ENCODE measurements at regions not wholly inside any gene's neighbourhood (a gene's known extent, or its start where the extent isn't known, plus 50 kb on each side); places are given as distances from the start of the nearest gene placed in this dataset.

GRCh38 chr2:7424481-7424880 lies 507.3 kb downstream of the RNF144A start:
- Mint-ChIP-seq H3K4me1 (ENCODE audit: low read depth) (peaks cover 25% of the 10 kb centered on the region), H3K9me3 (no peaks in the 10 kb centered on the region), H3K27ac (no peak overlapping the region), H3K4me3 (no peak overlapping the region), H3K27me3 (ENCODE audit: insufficient read depth) (peaks cover 9% of the 10 kb centered on the region), H3K36me3 (ENCODE audit: low read depth) (peaks cover 6% of the 10 kb centered on the region)
- no peak for DNase-seq (ENCODE audit: low spot score)
- intact Hi-C loops (cut with micrococcal nuclease): no loop called here

DNA sequence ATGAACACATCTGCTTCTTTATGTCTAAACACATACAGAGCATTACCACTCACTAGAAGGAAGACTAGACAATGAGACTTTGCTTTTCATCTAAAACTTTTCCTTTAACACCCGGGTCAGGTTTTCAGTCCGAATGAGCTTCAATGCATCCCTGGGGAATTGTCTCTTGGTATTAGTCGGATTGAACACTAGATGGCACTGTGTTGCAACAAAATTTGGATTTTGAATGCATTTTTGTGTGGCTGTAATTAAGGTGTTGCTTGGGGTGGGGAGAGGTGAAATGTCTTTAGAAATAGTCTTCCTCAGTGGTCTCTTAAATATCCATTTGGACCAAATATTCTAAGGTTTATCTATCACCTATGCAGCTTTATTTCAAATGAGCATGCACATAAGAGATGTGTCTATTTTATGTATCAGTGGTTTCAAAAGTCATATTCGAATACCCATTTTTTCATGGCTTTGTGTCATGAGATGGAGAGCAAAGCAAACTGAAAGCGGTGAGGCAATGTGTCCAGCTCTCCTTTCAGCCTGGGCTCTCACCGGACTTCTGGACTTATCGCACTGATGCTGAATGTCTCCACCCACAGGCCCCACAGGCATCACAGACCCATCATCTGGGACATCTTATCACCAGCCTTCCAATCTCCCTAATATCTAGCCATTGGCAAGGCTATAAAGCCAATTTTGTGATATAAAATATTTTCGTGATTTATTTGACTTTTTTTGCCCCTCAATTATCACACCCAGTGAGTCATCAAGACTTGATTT lies 510.3 kb downstream of the RNF144A start:
- peak overlapping the region; percentile 69 for H3K27ac Mint-ChIP-seq
- peak overlapping the region; percentile 2 for H3K4me3 Mint-ChIP-seq
- intact Hi-C loops (cut with micrococcal nuclease): loop anchor here (1.0 to 5.0 kb wide), 11 partner anchors 140 to 1335 kb away; no protein-coding TSS in a partner anchor
- peaks cover 9% of the 10 kb centered on the region for H3K36me3 Mint-ChIP-seq (ENCODE audit: low read depth)
- peak; percentile 36 for DNase-seq (ENCODE audit: low spot score)
- peaks cover 48% of the 10 kb centered on the region for H3K4me1 Mint-ChIP-seq (ENCODE audit: low read depth)
- H3K9me3 Mint-ChIP-seq: peaks cover 4% of the 10 kb centered on the region
- peaks cover 3% of the 10 kb centered on the region for H3K27me3 Mint-ChIP-seq (ENCODE audit: insufficient read depth)

GRCh38 chr2:7428454-7429204 lies 511.4 kb downstream of the RNF144A start:
- no peak for DNase-seq (ENCODE audit: low spot score)
- Mint-ChIP-seq H3K27ac (peak overlapping the region; percentile 87), H3K36me3 (ENCODE audit: low read depth) (peaks cover 14% of the 10 kb centered on the region), H3K4me3 (peak overlapping the region; percentile 46), H3K9me3 (peaks cover 14% of the 10 kb centered on the region), H3K27me3 (ENCODE audit: insufficient read depth) (peaks cover 3% of the 10 kb centered on the region), H3K4me1 (ENCODE audit: low read depth) (peaks cover 51% of the 10 kb centered on the region)
- intact Hi-C loops (cut with micrococcal nuclease): loop anchor here (1.0 to 5.0 kb wide), 3 partner anchors 9 to 1334 kb away; no protein-coding TSS in a partner anchor

DNA sequence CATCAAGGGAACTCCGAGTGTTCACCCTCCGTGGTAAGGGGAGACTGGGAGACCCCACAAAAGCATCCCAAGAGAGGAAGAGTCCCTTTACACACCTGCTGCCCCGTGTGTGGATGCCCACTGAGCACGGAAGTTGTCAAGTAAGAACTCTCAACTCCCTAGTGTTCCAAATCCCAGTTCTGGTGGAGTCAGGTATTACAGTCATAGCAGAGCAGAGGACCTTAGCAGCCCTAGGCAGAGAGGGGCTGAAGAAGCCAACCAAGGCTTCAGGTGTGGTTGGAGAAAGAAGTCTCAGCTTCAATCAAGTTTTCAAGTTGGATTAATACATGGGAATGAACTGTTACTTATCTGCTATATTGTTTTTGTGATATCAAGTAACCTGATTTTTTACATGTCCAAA lies 512.5 kb downstream of the RNF144A start:
- Mint-ChIP-seq H3K4me1 (ENCODE audit: low read depth) (peaks cover 57% of the 10 kb centered on the region), H3K9me3 (peaks cover 23% of the 10 kb centered on the region), H3K36me3 (ENCODE audit: low read depth) (peaks cover 23% of the 10 kb centered on the region), H3K27me3 (ENCODE audit: insufficient read depth) (peaks cover 3% of the 10 kb centered on the region), H3K4me3 (peak overlapping the region; percentile 75), H3K27ac (peak overlapping the region; percentile 97)
- DNase-seq (ENCODE audit: low spot score): no peak
- intact Hi-C loops (cut with micrococcal nuclease): loop anchor here (1.0 to 5.0 kb wide), 5 partner anchors 8 to 1333 kb away; no protein-coding TSS in a partner anchor

GRCh38 chr2:7430421-7430868 lies 513.2 kb downstream of the RNF144A start:
- Mint-ChIP-seq H3K4me1 (ENCODE audit: low read depth) (peaks cover 64% of the 10 kb centered on the region), H3K4me3 (peak overlapping the region; percentile 75), H3K27me3 (ENCODE audit: insufficient read depth) (no peaks in the 10 kb centered on the region), H3K9me3 (peaks cover 24% of the 10 kb centered on the region), H3K27ac (peak overlapping the region; percentile 97), H3K36me3 (ENCODE audit: low read depth) (peaks cover 29% of the 10 kb centered on the region)
- no peak for DNase-seq (ENCODE audit: low spot score)
- intact Hi-C loops (cut with micrococcal nuclease): loop anchor here (2.0 kb wide), 2 partner anchors 86 to 396 kb away; no protein-coding TSS in a partner anchor

DNA sequence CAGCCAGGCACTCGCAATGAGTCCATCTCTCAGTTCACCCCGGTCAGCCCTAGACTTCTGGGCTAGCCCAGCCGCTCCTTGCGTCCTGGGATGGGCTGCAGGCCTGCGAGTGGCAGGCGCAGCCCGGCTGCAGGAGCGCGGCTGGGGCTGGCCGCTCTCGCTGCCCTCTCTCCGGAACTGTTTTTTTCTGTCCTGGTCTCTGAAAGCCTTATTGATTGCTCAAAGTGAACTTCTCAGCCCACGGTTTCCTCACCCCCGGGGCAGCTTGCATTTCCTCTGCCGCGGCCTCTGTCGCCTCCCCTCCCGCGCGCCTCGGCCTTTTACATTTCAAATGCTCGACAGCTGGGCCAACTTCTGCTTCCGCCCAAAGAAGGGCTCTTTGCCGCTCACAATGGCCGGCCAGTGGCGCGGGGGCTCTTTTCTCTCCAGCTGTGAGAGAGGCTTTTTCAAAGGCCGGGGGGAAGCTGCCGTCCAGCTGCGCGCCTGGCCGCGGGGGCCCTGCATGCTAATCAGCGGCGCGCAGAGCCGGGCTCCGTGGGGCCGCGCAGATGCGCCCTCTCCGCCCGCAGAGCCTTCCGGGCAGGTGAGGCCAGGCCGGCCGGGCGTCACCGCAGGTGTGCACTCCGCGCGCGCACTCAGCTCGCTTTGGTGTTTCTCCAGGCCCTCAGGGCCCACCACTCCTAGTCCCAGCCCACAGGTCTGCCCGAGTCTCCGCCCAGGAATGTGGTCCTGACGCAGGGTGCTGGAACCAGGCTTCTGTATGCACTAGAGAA lies 513.8 kb downstream of the RNF144A start:
- Mint-ChIP-seq H3K27me3 (ENCODE audit: insufficient read depth) (no peaks in the 10 kb centered on the region), H3K27ac (peak overlapping the region; percentile 97), H3K4me3 (peak overlapping the region; percentile 75), H3K9me3 (peaks cover 24% of the 10 kb centered on the region), H3K36me3 (ENCODE audit: low read depth) (peaks cover 30% of the 10 kb centered on the region), H3K4me1 (ENCODE audit: low read depth) (peaks cover 71% of the 10 kb centered on the region)
- peak; percentile 45 for DNase-seq (ENCODE audit: low spot score)
- intact Hi-C loops (cut with micrococcal nuclease): loop anchor here (1.0 to 2.0 kb wide), 7 partner anchors 37 to 1112 kb away; no protein-coding TSS in a partner anchor

DNA sequence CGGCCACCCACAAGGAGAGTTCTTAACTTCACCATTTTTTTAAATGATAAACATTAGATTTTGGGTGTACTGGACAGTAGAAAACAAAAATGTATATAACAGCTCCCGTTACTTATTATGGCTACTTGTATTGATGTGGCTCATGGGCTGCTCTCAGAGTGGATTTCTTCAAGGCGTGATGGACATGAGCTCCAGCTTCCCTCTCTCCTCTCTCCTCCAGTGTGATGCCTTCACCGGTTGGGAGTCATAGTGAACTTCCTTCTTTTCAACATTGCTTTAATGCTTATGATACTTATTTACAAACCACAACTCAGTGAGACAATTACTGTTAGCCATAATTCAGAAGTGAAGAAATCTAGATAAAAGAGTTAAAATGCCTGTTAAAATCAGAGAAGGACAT lies 515.2 kb downstream of the RNF144A start:
- Mint-ChIP-seq H3K27me3 (ENCODE audit: insufficient read depth) (no peaks in the 10 kb centered on the region), H3K9me3 (peaks cover 24% of the 10 kb centered on the region), H3K36me3 (ENCODE audit: low read depth) (peaks cover 31% of the 10 kb centered on the region), H3K4me1 (ENCODE audit: low read depth) (peaks cover 80% of the 10 kb centered on the region), H3K27ac (peak overlapping the region; percentile 83), H3K4me3 (peak overlapping the region; percentile 50)
- DNase-seq (ENCODE audit: low spot score): no peak
- intact Hi-C loops (cut with micrococcal nuclease): no loop called here

DNA sequence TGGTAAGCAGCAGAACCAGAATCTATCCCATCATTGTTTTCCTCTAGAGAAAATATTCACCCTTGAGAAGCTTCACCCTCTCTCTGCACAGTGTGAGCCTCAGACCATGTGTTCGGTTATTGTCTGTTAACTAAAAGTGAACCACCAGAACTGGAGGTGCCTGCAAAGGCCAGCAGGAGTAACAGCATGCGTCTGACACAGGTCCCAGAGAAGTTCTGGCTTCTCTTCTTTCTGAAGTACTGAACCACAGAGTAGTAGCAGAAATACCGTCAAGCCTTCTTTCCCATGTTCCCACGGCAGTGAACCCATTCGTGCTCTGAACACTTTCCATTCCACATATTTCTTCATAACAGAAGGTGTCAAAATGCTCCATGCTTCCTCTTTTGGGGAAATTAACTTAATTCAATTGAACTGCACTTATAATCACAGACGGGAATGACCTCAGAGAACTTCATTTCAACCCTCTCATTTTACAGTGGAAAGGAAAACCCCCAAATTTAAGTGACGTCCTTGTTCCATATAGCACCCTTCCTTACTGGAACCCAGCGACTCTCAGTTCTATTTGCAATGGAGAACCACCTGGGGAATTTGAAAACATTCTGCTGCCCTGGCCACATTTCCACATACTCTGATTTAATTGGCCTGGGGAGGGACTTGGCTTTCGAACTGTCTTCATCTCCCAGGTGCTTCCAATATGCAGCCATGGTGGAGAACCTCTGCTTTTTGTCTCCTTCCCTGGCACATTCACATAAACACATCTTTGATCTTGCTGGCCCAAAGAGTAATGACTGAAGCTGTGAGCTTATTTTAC lies 519.1 kb downstream of the RNF144A start:
- intact Hi-C loops (cut with micrococcal nuclease): loop anchor here (2.0 to 5.0 kb wide), 6 partner anchors 258 to 1046 kb away; no protein-coding TSS in a partner anchor
- no peak overlapping the region for H3K4me3 Mint-ChIP-seq
- H3K27me3 Mint-ChIP-seq (ENCODE audit: insufficient read depth): no peaks in the 10 kb centered on the region
- H3K27ac Mint-ChIP-seq: peak overlapping the region; percentile 88
- no peak for DNase-seq (ENCODE audit: low spot score)
- H3K36me3 Mint-ChIP-seq (ENCODE audit: low read depth): peaks cover 40% of the 10 kb centered on the region
- peaks cover 82% of the 10 kb centered on the region for H3K4me1 Mint-ChIP-seq (ENCODE audit: low read depth)
- H3K9me3 Mint-ChIP-seq: peaks cover 41% of the 10 kb centered on the region

GRCh38 chr2:7437141-7437540 lies 519.9 kb downstream of the RNF144A start:
- Mint-ChIP-seq H3K9me3 (peaks cover 49% of the 10 kb centered on the region), H3K27ac (peak overlapping the region; percentile 88), H3K4me3 (no peak overlapping the region), H3K27me3 (ENCODE audit: insufficient read depth) (no peaks in the 10 kb centered on the region), H3K4me1 (ENCODE audit: low read depth) (peaks cover 84% of the 10 kb centered on the region), H3K36me3 (ENCODE audit: low read depth) (peaks cover 47% of the 10 kb centered on the region)
- intact Hi-C loops (cut with micrococcal nuclease): loop anchor here (1.0 to 5.0 kb wide), 18 partner anchors 8 to 1247 kb away; no protein-coding TSS in a partner anchor
- no peak for DNase-seq (ENCODE audit: low spot score)

DNA sequence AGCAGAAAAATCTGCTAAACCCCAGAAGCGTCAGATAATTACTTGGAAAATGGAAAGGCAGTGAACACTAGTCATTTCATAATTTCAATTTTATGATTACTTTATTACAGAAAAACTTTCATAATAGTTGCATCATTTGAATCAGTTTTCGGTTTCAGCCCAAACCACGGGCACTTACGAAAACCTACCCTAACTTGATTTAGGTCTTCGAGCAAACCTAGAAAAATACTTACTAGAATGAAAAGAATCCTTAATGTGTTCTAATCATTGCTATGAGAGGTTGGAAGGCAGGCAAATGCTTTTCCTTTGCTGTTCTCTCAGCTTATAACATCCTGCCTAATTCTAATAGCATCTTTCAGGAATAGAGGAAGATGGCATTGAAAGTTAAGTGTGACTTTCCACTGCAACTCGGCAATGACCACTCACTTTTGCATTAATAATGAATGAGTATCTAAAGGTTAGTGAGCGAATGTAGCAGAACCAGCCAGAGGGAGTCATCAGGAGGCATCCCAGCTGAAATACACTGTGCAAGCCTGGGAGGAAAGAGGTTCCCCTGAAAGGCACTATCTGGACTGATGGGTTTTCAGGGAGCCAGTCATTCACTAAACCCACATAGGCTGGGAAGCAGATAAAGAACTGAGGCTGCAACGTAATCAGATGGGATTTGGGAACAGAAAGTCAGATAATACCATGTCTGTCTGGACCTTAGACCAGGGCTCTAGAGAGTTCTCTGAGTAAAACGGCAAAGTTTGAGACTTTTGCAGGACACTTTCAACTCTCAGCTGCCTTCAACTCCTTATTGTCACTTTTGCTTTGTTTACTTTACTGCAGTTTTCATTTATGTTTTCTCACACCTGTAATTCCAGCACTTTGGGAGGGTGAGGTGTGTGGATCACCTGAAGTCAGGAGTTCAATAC lies 520.8 kb downstream of the RNF144A start:
- intact Hi-C loops (cut with micrococcal nuclease): loop anchor here (1.0 to 5.0 kb wide), 18 partner anchors 9 to 1246 kb away; no protein-coding TSS in a partner anchor
- Mint-ChIP-seq H3K27ac (peak overlapping the region; percentile 88), H3K4me3 (peak overlapping the region; percentile 54), H3K9me3 (peaks cover 48% of the 10 kb centered on the region), H3K36me3 (ENCODE audit: low read depth) (peaks cover 43% of the 10 kb centered on the region), H3K27me3 (ENCODE audit: insufficient read depth) (no peaks in the 10 kb centered on the region), H3K4me1 (ENCODE audit: low read depth) (peaks cover 86% of the 10 kb centered on the region)
- DNase-seq (ENCODE audit: low spot score): no peak

DNA sequence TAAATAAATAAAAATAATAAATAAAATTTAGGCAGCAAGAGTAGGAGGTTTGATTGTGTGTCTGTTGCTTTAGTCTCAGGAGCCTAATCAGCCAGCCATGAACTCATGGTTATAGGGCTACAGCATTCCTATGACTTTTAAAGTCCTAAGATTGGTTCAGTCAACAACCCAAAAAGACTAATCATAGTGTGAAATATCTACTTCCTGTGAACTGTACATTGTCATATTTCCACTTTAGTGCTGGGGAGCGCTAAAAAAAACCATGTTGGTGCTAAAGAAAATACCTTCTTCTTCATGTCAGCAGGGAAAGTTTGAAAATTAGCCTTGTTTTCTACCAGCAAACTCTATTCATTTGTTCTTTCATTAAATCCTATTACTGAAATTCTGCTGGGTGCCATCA lies 521.6 kb downstream of the RNF144A start:
- peaks cover 39% of the 10 kb centered on the region for H3K36me3 Mint-ChIP-seq (ENCODE audit: low read depth)

More for the DNA sequence above, 521.6 kb downstream of the RNF144A start:
- H3K4me1 Mint-ChIP-seq (ENCODE audit: low read depth): peaks cover 95% of the 10 kb centered on the region
- no peaks in the 10 kb centered on the region for H3K27me3 Mint-ChIP-seq (ENCODE audit: insufficient read depth)
- no peak for DNase-seq (ENCODE audit: low spot score)
- peak overlapping the region; percentile 90 for H3K27ac Mint-ChIP-seq
- H3K4me3 Mint-ChIP-seq: peak overlapping the region; percentile 27
- intact Hi-C loops (cut with micrococcal nuclease): loop anchor here (1.0 to 5.0 kb wide), 3 partner anchors 128 to 1043 kb away; no protein-coding TSS in a partner anchor
- H3K9me3 Mint-ChIP-seq: peaks cover 39% of the 10 kb centered on the region

Data from activated T-helper 1 cell treated with anti-CD3 and anti-CD28 coated beads, Interleukin-12 subunit alpha, Interleukin-12 subunit beta, Interleukin-2, Interleukin-4 antibody, amounts not matched to agents 30 ng/mL and 10 ng/mL and 1 ng/mL, durations not matched to agents 14 hours and 24 hours and 36 hours (primary cell).